ENCODE measurements at regions not wholly inside any gene's neighbourhood (a gene's known extent, or its start where the extent isn't known, plus 50 kb on each side); places are given as distances from the start of the nearest gene placed in this dataset.

DNA sequence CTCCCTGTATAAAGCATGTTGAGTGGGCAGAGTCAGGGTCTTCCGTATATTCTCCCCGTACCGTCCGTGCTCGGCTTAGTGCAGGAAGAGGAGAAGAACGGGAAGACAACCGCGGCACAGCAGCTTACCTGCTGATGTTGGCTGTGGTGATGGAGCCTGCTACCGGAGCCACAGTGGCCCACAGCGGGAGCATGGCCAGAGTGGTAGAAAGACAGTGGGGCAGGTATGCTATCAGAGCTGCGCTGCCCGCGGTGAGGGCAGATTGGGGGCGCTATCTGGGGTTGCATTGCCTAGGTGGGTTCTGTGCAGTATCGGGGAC, 120.7 kb upstream of the VPREB1 start:
- Histone ChIP-seq H3K4me3 (no peak overlapping the region), H3K9me3 (no peaks in the 10 kb centered on the region), H3K4me1 (no peaks in the 10 kb centered on the region), H3K27me3 (peaks cover 7% of the 10 kb centered on the region), H3K27ac (no peak overlapping the region), H3K36me3 (no peaks in the 10 kb centered on the region)
- in situ Hi-C loops (cut with MboI; ENCODE audit: low pct_ligation_motif_present in 1 of 4, low pct_unique_long_range_greater_than_20kb in 1 of 4, low sequenced_read_pairs in 3 of 4): no loop called here
- 90% methylated on average over 15 of the region's 15 CpGs; no CpG with 5 or more reads in 1 of the 2 donors for WGBS, 2 donors (ENCODE audit: low coverage in 1 of 2)
- no peak for DNase-seq
- TF ChIP-seq EP300 (IDR thresholded peaks at IDR 0.05; ENCODE audit: low read depth) (no peak), POLR2A (IDR thresholded peaks at IDR 0.05) (no peak), POLR2AphosphoS5 (IDR thresholded peaks at IDR 0.05) (no peak)
- TF ChIP-seq, protein P1, sequence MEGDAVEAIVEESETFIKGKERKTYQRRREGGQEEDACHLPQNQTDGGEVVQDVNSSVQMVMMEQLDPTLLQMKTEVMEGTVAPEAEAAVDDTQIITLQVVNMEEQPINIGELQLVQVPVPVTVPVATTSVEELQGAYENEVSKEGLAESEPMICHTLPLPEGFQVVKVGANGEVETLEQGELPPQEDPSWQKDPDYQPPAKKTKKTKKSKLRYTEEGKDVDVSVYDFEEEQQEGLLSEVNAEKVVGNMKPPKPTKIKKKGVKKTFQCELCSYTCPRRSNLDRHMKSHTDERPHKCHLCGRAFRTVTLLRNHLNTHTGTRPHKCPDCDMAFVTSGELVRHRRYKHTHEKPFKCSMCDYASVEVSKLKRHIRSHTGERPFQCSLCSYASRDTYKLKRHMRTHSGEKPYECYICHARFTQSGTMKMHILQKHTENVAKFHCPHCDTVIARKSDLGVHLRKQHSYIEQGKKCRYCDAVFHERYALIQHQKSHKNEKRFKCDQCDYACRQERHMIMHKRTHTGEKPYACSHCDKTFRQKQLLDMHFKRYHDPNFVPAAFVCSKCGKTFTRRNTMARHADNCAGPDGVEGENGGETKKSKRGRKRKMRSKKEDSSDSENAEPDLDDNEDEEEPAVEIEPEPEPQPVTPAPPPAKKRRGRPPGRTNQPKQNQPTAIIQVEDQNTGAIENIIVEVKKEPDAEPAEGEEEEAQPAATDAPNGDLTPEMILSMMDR (IDR thresholded peaks at IDR 0.05): no peak
- intact Hi-C loops (cut with DNase I; ENCODE audit: low total_unique reads): no loop called here

DNA sequence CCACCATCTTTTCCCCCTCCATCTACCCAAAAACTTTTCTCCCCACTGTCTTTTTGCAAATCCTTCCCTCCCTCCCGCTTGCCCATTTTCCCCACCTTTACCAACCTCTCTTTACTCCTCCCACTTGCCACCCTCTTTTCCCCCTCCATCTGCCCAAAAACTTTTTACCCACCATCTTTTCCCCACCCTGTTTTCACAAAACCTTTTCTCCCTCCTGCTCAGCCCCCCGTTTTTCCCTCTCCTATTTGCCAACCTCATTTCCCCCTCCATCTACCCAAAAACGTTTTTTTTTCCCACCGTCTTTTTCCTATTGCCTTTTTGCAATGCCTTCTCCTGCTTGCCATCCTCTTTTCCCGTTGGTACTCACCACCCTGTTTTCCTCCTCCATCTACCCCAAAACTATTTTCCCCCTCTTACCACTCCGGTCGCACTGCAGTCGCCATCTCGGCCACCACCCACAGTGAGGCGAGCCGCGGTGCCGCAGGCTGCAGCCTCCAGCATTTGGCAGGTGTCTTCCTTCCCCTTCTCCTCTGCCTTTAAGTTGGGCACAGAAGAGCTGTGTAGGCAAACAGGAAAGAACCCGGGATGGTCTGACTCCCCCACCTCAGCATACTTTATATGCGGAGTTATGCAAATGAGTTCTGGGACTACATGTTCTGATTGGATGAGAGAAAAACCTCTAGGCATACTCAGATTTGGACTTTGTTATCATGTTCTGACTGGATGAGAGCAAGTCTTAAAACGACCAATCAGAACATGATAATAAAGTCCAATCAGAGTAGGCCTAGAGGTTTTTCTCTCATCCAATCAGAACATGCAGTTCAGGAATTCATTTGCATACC, 121.2 kb upstream of the VPREB1 start:
- 76 to 84% methylated on average over 6 to 16 of the region's 16 CpGs for WGBS, 2 donors (ENCODE audit: low coverage in 1 of 2)
- no peak for DNase-seq
- Histone ChIP-seq H3K27ac (no peak overlapping the region), H3K4me3 (no peak overlapping the region), H3K27me3 (peaks cover 11% of the 10 kb centered on the region), H3K36me3 (no peaks in the 10 kb centered on the region), H3K9me3 (no peaks in the 10 kb centered on the region), H3K4me1 (no peaks in the 10 kb centered on the region)
- intact Hi-C loops (cut with DNase I; ENCODE audit: low total_unique reads): no loop called here
- TF ChIP-seq POLR2A (IDR thresholded peaks at IDR 0.05) (no peak), POLR2AphosphoS5 (IDR thresholded peaks at IDR 0.05) (no peak), EP300 (IDR thresholded peaks at IDR 0.05; ENCODE audit: low read depth) (no peak)
- TF ChIP-seq, protein P1 (IDR thresholded peaks at IDR 0.05): no peak
- in situ Hi-C loops (cut with MboI; ENCODE audit: low pct_ligation_motif_present in 1 of 4, low pct_unique_long_range_greater_than_20kb in 1 of 4, low sequenced_read_pairs in 3 of 4): no loop called here

DNA sequence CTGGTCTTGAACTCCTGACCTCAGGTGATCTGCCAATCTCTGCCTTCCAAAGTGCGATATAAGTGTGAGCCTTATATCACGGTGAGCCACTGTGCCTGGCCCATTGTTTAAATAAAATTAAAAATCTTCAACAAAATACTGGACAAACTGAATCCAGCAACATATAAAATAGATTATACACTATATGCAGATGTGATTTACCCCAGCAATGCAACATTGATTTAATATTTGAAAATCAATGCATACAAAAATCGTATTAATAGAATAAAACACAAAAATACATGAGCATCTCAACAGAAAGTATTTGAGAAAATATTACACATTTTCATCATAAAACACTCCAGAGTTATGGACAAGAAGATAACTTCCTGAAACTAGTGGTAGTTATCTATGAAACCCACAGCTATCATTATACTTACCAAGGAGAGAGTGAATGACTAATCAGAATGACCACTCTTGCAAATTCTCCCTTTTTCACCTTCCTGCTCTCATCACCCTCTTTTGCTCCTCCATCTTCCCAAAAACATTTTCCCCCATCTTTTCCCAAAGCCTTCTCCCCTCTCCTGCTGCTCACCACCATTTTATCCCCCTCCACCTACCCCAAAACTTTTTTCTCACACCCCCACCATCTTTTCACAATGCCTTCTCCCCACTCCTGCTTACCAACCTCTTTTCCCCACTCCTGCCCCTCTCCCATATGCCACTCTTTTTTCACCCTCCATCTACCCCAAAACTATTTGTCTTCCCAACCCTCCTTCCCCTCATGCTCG, 122.1 kb upstream of the VPREB1 start:
- DNase-seq: no peak
- in situ Hi-C loops (cut with MboI; ENCODE audit: low pct_ligation_motif_present in 1 of 4, low pct_unique_long_range_greater_than_20kb in 1 of 4, low sequenced_read_pairs in 3 of 4): no loop called here
- H3K4me1 ChIP-seq: no peaks in the 10 kb centered on the region
- TF ChIP-seq POLR2A (IDR thresholded peaks at IDR 0.05): no peak
- TF ChIP-seq EP300 (IDR thresholded peaks at IDR 0.05; ENCODE audit: low read depth): no peak
- TF ChIP-seq, protein P1 (IDR thresholded peaks at IDR 0.05): no peak
- no peak for TF ChIP-seq POLR2AphosphoS5 (IDR thresholded peaks at IDR 0.05)
- no peak overlapping the region for H3K27ac ChIP-seq
- H3K36me3 ChIP-seq: no peaks in the 10 kb centered on the region
- H3K27me3 ChIP-seq: peaks cover 17% of the 10 kb centered on the region
- 66 to 76% methylated on average over 2 to 4 of the region's 4 CpGs for WGBS, 2 donors (ENCODE audit: low coverage in 1 of 2)
- intact Hi-C loops (cut with DNase I; ENCODE audit: low total_unique reads): no loop called here
- no peaks in the 10 kb centered on the region for H3K9me3 ChIP-seq
- H3K4me3 ChIP-seq: no peak overlapping the region

DNA sequence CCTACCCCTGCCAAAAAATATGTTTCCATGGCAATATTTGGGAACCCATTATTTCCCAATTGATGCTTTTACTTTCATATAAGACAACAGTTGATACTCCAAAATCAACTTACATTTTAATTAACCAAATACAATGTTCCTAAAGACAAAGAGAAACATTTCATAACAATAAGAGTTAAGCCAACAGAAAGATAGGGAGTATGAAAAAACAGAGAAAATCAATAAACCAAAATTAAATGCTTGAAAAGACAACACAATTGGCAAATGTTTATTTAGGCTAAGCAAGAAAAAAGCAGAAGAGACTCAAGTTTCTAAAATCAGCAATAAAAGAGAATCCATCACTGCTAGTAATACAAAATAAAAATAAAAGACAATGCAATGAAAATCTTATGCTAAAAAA, 123.1 kb upstream of the VPREB1 start:
- in situ Hi-C loops (cut with MboI; ENCODE audit: low pct_ligation_motif_present in 1 of 4, low pct_unique_long_range_greater_than_20kb in 1 of 4, low sequenced_read_pairs in 3 of 4): no loop called here

More for the DNA sequence above, 123.1 kb upstream of the VPREB1 start:
- DNase-seq: no peak
- H3K36me3 ChIP-seq: no peaks in the 10 kb centered on the region
- H3K4me1 ChIP-seq: no peaks in the 10 kb centered on the region
- no peaks in the 10 kb centered on the region for H3K9me3 ChIP-seq
- intact Hi-C loops (cut with DNase I; ENCODE audit: low total_unique reads): no loop called here
- no peak overlapping the region for H3K4me3 ChIP-seq
- H3K27me3 ChIP-seq: peaks cover 17% of the 10 kb centered on the region
- TF ChIP-seq POLR2AphosphoS5 (IDR thresholded peaks at IDR 0.05) (no peak), EP300 (IDR thresholded peaks at IDR 0.05; ENCODE audit: low read depth) (no peak)
- TF ChIP-seq, protein P1 (IDR thresholded peaks at IDR 0.05): no peak
- H3K27ac ChIP-seq: no peak overlapping the region
